ENCODE measurements at regions not wholly inside any gene's neighbourhood (a gene's known extent, or its start where the extent isn't known, plus 50 kb on each side); places are given as distances from the start of the nearest gene placed in this dataset.

DNA sequence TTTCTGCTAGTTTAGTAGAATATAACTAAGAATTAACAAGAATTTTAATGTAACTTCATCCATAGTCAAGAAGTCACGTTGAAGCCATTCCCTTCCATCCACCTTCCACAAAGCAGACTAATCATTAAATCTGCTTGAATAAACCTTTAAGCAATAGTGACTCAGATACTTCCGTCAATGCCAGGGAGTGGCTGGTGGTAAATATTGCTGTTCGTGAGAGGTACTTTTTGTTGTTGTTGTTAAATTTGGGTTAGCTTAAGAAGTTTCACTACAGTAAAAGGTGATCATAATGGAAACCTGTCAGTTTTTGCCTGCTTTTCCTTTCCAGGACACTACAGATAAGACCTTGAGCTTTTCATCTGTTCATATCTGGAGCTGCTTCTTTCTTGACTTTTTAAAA is 316.3 kb downstream of the TMA16 start:
- DNase-seq (ENCODE audit: low read depth): no peak
- no peak overlapping the region for H3K4me3 ChIP-seq (ENCODE audit: low read depth, low read length)
- TF ChIP-seq MYC (IDR thresholded peaks at IDR 0.05; ENCODE audit: low read depth, low read length) (no peak), POLR2A (IDR thresholded peaks at IDR 0.05; ENCODE audit: extremely low read depth, insufficient read length) (no peak)
- TF ChIP-seq, protein P1, sequence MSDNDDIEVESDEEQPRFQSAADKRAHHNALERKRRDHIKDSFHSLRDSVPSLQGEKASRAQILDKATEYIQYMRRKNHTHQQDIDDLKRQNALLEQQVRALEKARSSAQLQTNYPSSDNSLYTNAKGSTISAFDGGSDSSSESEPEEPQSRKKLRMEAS (IDR thresholded peaks at IDR 0.05; ENCODE audit: low read depth, low read length): no peak
- TF ChIP-seq, protein P2, sequence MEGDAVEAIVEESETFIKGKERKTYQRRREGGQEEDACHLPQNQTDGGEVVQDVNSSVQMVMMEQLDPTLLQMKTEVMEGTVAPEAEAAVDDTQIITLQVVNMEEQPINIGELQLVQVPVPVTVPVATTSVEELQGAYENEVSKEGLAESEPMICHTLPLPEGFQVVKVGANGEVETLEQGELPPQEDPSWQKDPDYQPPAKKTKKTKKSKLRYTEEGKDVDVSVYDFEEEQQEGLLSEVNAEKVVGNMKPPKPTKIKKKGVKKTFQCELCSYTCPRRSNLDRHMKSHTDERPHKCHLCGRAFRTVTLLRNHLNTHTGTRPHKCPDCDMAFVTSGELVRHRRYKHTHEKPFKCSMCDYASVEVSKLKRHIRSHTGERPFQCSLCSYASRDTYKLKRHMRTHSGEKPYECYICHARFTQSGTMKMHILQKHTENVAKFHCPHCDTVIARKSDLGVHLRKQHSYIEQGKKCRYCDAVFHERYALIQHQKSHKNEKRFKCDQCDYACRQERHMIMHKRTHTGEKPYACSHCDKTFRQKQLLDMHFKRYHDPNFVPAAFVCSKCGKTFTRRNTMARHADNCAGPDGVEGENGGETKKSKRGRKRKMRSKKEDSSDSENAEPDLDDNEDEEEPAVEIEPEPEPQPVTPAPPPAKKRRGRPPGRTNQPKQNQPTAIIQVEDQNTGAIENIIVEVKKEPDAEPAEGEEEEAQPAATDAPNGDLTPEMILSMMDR (IDR thresholded peaks at IDR 0.05; ENCODE audit: low read depth, low read length): no peak

DNA sequence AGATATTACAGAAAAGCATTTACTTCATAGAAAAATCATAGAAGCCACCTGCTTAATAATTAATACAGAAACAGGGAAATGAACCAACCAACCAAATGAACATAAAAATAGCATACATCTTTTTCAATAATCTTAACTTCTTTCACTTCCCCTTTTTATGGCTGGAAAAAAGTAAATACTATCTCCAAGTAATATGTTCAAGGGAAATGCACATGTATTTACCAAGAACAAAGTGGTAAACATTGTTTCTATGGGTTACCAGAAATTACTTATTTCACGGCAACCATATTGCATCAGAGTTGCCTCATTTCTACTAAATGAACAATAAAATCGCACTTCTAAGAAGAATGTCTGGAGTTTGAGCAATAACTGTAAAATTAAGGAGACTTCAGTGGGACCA is 321.3 kb downstream of the TMA16 start:
- TF ChIP-seq, protein P2 (IDR thresholded peaks at IDR 0.05; ENCODE audit: low read depth, low read length): no peak
- TF ChIP-seq POLR2A (IDR thresholded peaks at IDR 0.05; ENCODE audit: extremely low read depth, insufficient read length): no peak
- TF ChIP-seq, protein P1 (IDR thresholded peaks at IDR 0.05; ENCODE audit: low read depth, low read length): no peak
- TF ChIP-seq MYC (IDR thresholded peaks at IDR 0.05; ENCODE audit: low read depth, low read length): no peak
- no peak overlapping the region for H3K4me3 ChIP-seq (ENCODE audit: low read depth, low read length)
- DNase-seq (ENCODE audit: low read depth): no peak

DNA sequence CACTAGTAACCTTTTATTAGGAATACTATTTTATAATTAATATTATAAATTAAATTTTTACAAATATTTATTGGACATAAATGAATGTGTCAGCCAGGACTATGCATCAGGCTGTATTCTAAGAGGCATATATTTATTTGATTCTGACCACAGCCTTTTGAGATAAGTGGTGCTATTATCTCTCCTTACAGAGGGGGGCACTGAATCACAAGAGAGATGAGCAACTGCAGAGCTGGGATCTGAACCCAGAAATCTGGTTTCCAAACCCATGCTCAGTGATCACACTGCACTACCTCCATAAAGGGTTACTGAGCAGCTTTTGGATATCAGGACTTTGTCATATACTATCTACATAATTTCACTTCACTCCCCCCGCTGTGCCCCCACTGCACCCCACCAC is 322.0 kb downstream of the TMA16 start:
- DNase-seq (ENCODE audit: low read depth): no peak
- H3K4me3 ChIP-seq (ENCODE audit: low read depth, low read length): no peak overlapping the region
- TF ChIP-seq MYC (IDR thresholded peaks at IDR 0.05; ENCODE audit: low read depth, low read length) (no peak), POLR2A (IDR thresholded peaks at IDR 0.05; ENCODE audit: extremely low read depth, insufficient read length) (no peak)
- TF ChIP-seq, protein P1 (IDR thresholded peaks at IDR 0.05; ENCODE audit: low read depth, low read length): no peak
- TF ChIP-seq, protein P2 (IDR thresholded peaks at IDR 0.05; ENCODE audit: low read depth, low read length): no peak

DNA sequence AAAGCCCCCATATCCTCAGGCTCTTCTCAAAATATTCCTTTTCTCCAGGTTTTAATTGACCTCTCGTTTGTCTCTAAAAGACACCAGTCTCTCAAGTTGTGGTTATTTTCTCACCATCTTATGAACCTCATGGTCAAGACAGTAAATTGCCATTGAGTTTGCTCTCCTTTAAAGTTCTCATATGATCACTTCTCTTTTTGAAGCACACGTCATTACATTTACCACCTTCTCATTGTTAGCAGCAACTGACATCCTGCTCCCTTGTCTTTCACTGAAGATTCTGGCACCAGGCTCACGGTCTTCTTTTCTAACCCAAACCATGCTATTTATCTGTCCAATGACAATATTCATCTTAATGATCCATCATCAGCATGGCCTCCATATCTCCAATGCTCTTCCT is 324.2 kb downstream of the TMA16 start:
- no peak for DNase-seq (ENCODE audit: low read depth)
- TF ChIP-seq POLR2A (IDR thresholded peaks at IDR 0.05; ENCODE audit: extremely low read depth, insufficient read length) (no peak), MYC (IDR thresholded peaks at IDR 0.05; ENCODE audit: low read depth, low read length) (no peak)
- TF ChIP-seq, protein P2 (IDR thresholded peaks at IDR 0.05; ENCODE audit: low read depth, low read length): no peak
- TF ChIP-seq, protein P1 (IDR thresholded peaks at IDR 0.05; ENCODE audit: low read depth, low read length): no peak

DNA sequence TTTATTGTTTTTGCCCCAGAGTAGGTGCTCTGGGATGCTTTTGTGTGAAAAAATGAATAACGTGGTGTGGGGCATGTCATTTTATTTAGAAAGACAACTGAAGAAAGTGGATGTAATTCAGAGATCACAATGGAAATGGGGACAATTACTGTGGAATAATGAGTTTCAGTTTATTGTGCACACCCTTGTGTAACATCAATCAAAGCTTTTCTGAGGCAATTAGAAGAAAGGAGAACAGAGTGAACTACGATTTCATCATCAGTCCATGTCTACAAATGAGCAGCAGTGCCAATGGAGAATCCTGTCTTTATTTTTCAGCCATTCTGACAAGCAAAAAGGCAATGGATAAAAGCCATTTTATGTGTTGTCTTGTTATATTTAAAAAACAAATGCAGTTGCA is 339.2 kb downstream of the TMA16 start:
- no peak for DNase-seq (ENCODE audit: low read depth)
- no peak overlapping the region for H3K4me3 ChIP-seq (ENCODE audit: low read depth, low read length)
- TF ChIP-seq MYC (IDR thresholded peaks at IDR 0.05; ENCODE audit: low read depth, low read length): no peak
- TF ChIP-seq, protein P2 (IDR thresholded peaks at IDR 0.05; ENCODE audit: low read depth, low read length): no peak
- no peak for TF ChIP-seq POLR2A (IDR thresholded peaks at IDR 0.05; ENCODE audit: extremely low read depth, insufficient read length)
- TF ChIP-seq, protein P1 (IDR thresholded peaks at IDR 0.05; ENCODE audit: low read depth, low read length): no peak

More for the DNA sequence above, 324.2 kb downstream of the TMA16 start:
- H3K4me3 ChIP-seq (ENCODE audit: low read depth, low read length): no peak overlapping the region

DNA sequence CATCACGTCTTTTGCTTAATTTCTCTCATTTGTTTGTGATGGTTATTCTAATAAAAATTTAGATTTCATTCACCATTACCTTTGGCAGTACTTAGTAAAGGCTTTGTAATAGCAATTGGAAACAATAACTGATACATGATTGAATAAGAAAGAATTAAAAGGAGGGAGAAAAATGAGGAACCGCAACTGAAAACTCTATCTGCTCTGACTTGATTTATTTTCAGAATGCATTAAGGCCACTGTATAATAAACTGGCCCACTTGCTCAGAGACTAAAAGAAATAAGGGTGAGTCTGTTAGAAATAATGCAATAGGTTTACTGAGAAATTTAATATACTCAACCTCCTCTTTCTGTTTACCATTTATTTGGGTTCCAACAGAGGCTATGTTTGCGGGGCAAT is 351.5 kb downstream of the TMA16 start:
- DNase-seq (ENCODE audit: low read depth): no peak
- H3K4me3 ChIP-seq (ENCODE audit: low read depth, low read length): no peak overlapping the region
- TF ChIP-seq, protein P2 (IDR thresholded peaks at IDR 0.05; ENCODE audit: low read depth, low read length): no peak
- TF ChIP-seq POLR2A (IDR thresholded peaks at IDR 0.05; ENCODE audit: extremely low read depth, insufficient read length) (no peak), MYC (IDR thresholded peaks at IDR 0.05; ENCODE audit: low read depth, low read length) (no peak)
- TF ChIP-seq, protein P1 (IDR thresholded peaks at IDR 0.05; ENCODE audit: low read depth, low read length): no peak

Data from NB4 (cell line).